NCI-H526 (cell line): ENCODE measurements at regions not wholly inside any gene's neighbourhood (a gene's known extent, or its start where the extent isn't known, plus 50 kb on each side); places are given as distances from the start of the nearest gene placed in this dataset.
A peak's percentile ranks its signal among the peaks of the same experiment; 100 is the strongest.
"Not testable (repeated sequence)": the region's sequence is repeated elsewhere in the genome, so short reads cannot be mapped to it uniquely, and the experiment has no call there.

Source experiments
- DNase-seq, 2 experiments: peaks; one replicate each; lab custom pipeline; 2025; lab: John Stamatoyannopoulos, UW

- DNase-seq: no peak
Observed at GRCh38 chr7:131727189-131727588, 170.8 kb upstream of the PODXL start.

- no peak for DNase-seq
Observed at GRCh38 chr7:131726686-131727085, 170.3 kb upstream of the PODXL start.

DNA sequence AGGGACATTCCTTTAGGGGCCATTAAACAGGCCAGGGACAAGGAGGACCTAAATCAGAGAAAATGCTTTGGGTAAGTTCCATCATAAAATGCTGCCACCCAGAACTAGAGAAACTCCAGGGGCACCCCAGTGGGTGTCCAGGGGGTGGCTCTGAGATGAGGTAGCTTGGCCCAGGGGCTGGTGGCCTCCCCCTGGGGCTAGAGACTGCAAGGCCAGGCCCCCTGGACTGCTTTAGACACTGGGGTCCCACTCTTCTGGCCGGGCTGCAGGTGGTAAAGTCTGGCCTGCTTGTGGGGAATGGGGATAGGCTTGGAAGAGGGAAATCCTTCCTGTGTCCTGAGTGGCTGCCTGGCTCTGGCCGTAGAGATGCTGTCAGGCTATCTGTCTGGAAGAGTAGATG is 169.6 kb upstream of the PODXL start:
- DNase-seq: no peak

GRCh38 chr7:131724776-131725345 is 168.4 kb upstream of the PODXL start:
- no peak for DNase-seq

DNA sequence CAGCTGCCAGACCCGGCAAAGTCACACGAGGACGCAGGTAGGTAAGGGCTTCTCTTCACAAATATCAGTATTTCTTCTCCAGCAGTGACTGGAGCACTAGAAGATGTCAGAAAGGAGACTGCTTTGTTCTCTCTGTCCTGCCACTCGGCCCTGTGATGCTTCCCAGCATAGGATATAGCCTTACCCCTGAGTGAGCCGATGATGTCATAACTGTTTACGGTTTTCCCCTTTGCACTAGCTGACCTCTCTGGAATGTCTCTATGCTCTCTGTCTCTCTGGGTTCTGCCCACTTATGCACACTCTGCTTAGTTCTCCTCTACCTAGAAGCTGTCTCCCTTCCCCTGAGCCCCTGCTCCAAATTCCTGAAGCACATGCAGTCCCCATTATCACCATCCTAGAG is 167.5 kb upstream of the PODXL start:
- DNase-seq: no peak

- DNase-seq: no peak
Observed at GRCh38 chr7:131722371-131722770, 165.9 kb upstream of the PODXL start.

DNA sequence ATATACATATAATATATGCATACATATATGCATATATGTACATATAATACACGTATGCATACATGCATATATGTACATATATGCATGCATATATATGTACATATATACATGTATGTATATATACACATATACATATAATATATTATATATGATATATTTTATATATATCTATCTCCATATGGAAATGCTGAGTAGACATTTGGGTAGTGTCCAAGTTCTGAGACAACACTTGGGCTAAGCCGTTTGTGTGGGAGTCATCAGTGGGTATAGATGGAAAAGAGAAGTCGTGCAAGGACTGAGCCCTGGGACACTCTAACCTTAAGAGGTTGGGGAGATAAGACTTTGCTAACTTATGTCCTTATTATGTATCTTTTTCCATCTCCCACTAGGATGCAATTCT is 165.2 kb upstream of the PODXL start:
- no peak for DNase-seq

DNA sequence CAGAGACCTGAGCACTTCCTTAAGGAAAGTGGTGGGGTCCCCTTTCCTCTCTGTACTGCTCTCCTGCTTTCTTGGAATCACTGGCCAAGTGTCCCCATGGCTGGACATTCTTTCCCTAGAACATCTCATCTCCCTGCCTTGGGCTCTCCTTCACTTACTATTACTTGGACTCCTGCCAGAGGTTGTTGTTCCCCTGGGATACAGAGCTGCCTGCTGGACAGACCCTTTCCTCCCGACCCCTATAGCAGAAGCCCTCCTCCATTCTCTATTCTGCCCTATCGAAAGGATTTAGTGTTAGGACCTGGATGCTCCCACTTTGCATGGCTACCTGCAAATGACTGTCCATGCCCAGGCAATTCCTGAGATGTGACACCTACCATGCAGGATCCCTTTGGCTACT is 164.3 kb upstream of the PODXL start:
- no peak for DNase-seq

- no peak for DNase-seq
Observed at GRCh38 chr7:131717181-131717580, 160.8 kb upstream of the PODXL start.

GRCh38 chr7:131699323-131699722 is 142.9 kb upstream of the PODXL start:
- DNase-seq: no peak

DNA sequence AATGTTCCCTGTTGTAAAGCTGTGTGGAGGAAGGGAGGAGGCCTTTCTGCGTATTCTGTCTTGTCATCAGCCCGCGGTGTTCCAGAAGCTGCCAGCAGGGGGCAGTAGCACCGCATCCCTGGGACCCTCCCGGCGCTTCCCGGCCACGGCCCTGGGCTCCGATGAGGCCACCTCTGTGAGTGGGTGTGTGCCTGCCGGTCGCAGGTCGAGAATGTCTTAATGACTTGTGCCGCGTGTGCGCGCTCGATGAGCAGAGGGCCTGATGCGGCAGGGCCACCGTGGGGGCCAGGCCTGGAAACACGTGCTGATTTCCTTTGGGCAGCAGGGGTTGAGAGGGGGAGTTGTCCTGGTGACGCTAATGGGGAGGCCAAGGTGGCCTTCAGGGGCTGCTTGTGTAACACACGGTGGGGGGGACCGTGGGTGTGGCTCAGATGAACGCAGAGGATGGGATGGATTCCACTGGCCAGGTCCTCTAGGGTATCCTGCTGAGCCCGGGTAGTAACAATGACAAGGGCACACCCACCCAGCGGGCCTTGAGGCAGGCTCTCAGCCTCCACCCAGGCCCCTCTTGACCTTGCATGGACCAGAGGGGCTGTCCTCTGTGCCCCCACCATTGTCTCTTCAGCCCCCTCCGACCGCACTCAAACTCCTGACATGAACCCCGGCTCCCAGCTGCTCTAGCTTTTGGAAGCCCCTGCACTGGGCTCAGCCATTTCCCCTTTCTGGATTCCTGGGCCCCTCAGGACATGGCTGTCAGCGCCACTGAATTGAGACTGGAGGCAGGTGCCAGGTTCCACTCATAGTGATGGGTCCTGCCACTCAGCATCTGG is 135.9 kb upstream of the PODXL start:
- peak; percentile 28 to 82 for DNase-seq

GRCh38 chr7:131691454-131692130 is 135.2 kb upstream of the PODXL start:
- peak in 1 of 2 experiments; percentile 37 for DNase-seq

DNA sequence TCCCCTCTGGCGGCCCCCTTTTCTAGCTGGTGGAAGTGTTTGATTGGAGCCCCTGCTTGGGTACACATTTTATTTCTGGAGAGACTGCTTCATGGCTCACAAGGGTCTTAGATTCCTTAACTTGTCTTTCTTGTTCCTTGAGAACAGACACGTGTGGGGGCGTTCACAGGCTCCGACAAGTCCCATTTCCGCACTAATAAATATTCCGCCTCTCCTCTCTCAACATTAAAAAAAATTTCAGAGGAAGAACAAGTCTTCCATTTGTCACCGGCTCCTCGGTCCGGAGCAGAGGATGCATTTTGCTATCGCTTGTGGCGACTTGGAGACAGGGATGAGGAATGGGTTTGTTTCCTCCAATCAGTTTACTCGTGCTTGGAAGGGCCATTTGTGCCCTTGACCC is 134.0 kb upstream of the PODXL start:
- no peak for DNase-seq

GRCh38 chr7:131689662-131690234 is 133.3 kb upstream of the PODXL start:
- no peak for DNase-seq

GRCh38 chr7:131688738-131689661 is 132.6 kb upstream of the PODXL start:
- DNase-seq: peak; percentile 26 to 87

GRCh38 chr7:131687296-131687695 is 130.9 kb upstream of the PODXL start:
- DNase-seq: no peak

- no peak for DNase-seq
Observed at GRCh38 chr7:131686833-131687232, 130.4 kb upstream of the PODXL start.

GRCh38 chr7:131683536-131684125 is 127.2 kb upstream of the PODXL start:
- no peak for DNase-seq

GRCh38 chr7:131681961-131682360 is 125.5 kb upstream of the PODXL start:
- DNase-seq: no peak

DNA sequence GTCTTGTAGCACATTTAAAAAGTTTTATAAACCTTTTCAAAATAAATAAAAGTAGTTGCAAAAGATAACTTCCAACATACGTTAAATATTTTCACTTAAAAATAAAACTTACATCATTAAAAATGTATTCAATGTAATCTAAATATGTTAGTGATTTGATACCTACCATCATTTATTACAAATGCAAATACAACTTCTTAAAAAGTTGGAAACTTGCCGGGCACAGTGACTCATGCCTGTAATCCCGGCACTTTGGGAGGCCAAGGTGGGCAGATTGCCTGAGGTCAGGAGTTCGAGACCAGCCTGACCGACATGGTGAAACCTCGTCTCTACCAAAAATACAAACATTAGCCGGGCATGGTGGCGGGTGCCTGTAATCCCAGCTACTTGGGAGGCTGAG is 122.6 kb upstream of the PODXL start:
- DNase-seq: not testable (repeated sequence)

DNA sequence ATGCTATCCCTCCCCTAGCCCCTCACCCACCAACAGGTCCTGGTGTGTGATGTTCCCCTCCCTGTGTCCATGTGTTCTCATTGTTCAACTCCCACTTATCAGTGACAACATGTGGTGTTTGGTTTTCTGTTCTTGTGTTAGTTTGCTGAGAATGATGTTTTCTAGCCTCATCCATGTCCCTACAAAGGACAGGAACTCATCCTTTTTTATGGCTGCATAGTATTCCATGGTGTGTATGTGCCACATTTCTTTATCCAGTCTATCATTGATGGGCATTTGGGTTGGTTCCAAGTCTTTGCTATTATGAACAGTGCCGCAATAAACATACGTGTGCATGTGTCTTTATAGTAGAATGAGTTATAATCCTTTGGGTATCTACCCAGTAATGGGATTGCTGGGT is 120.4 kb upstream of the PODXL start:
- not testable (repeated sequence) for DNase-seq
